ENCODE measurements at regions not wholly inside any gene's neighbourhood (a gene's known extent, or its start where the extent isn't known, plus 50 kb on each side); places are given as distances from the start of the nearest gene placed in this dataset.

DNA sequence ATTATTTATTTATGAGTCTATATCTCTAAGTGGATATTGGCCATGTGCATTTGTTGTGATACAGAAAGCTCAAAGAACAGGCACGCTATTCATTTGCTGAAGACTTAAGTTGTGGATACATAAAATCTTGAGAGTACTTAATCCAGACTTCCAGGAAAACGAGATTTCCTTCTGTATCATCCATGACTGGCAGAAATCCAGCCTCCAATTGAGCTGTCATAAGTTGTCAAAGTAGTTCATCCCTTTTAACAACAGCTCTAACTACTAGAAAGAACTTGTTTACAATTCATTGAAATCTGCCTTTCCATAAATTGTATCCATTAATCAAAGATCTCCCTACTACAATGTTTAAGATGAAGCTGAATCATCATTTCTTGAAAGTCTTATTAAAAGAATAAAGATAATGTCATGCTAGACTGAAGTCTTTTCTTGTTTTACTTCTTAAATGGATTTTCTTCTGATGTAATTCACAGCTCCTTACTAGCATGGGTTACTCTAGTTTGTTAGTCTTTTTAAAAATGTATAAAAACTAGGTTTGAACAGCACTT is 447.3 kb upstream of the CITED2 start:
- Histone ChIP-seq H3K4me3 (no peak overlapping the region), H4K20me1 (ENCODE audit: insufficient read depth, poor library complexity, severe bottlenecking) (no peaks in the 10 kb centered on the region), H3K4me1 (ENCODE audit: insufficient read depth) (peaks cover 7% of the 10 kb centered on the region), H3K9me2 (replicated peaks; ENCODE audit: insufficient read depth) (no peaks in the 10 kb centered on the region), H3K27ac (no peak overlapping the region), H3K79me2 (no peaks in the 10 kb centered on the region), H3K4me2 (no peak overlapping the region), H2AFZ (no peak overlapping the region), H3K36me3 (replicated peaks; ENCODE audit: insufficient read depth, low read depth) (no peaks in the 10 kb centered on the region), H3K9me3 (ENCODE audit: low read depth) (no peaks in the 10 kb centered on the region), H3K27me3 (no peaks in the 10 kb centered on the region)
- 58% methylated on average over 2 of the region's 2 CpGs for WGBS (ENCODE audit: low lambda C conversion rate, missing lambda C conversion rate)
- DNase-seq (ENCODE audit: low spot score): no peak
- no peak for TF ChIP-seq EZH2 (IDR thresholded peaks at IDR 0.05; ENCODE audit: borderline replicate concordance)
- TF ChIP-seq, protein P1, sequence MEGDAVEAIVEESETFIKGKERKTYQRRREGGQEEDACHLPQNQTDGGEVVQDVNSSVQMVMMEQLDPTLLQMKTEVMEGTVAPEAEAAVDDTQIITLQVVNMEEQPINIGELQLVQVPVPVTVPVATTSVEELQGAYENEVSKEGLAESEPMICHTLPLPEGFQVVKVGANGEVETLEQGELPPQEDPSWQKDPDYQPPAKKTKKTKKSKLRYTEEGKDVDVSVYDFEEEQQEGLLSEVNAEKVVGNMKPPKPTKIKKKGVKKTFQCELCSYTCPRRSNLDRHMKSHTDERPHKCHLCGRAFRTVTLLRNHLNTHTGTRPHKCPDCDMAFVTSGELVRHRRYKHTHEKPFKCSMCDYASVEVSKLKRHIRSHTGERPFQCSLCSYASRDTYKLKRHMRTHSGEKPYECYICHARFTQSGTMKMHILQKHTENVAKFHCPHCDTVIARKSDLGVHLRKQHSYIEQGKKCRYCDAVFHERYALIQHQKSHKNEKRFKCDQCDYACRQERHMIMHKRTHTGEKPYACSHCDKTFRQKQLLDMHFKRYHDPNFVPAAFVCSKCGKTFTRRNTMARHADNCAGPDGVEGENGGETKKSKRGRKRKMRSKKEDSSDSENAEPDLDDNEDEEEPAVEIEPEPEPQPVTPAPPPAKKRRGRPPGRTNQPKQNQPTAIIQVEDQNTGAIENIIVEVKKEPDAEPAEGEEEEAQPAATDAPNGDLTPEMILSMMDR (IDR thresholded peaks at IDR 0.05; ENCODE audit: poor library complexity): no peak
- no peak for TF ChIP-seq EZH2phosphoT487 (IDR thresholded peaks at IDR 0.05; ENCODE audit: low read depth, severe bottlenecking, unreplicated experiment)

DNA sequence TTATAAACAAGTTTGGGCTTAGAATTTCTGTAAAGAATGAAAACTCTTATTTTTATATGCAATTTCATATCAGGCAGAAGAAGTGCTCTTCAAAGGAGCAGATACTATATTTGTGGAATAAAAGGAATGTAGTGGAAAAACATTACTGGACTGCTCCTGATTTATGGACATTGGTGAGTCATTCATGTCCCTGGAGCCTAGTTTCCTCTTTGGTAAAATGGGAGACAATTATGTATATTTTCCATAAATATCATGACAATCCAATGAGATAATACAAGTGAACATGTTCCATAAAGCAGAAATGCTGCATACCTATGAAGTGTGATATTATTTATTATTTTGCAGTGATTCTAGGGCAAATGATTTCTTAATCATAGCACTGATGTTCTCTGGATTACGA is 445.8 kb upstream of the CITED2 start:
- H3K9me3 ChIP-seq (ENCODE audit: low read depth): no peaks in the 10 kb centered on the region
- H3K36me3 ChIP-seq (replicated peaks; ENCODE audit: insufficient read depth, low read depth): no peaks in the 10 kb centered on the region
- peaks cover 7% of the 10 kb centered on the region for H3K4me1 ChIP-seq (ENCODE audit: insufficient read depth)
- H4K20me1 ChIP-seq (ENCODE audit: insufficient read depth, poor library complexity, severe bottlenecking): no peaks in the 10 kb centered on the region
- no peak for TF ChIP-seq EZH2 (IDR thresholded peaks at IDR 0.05; ENCODE audit: borderline replicate concordance)
- TF ChIP-seq, protein P1 (IDR thresholded peaks at IDR 0.05; ENCODE audit: poor library complexity): no peak
- no peak for TF ChIP-seq EZH2phosphoT487 (IDR thresholded peaks at IDR 0.05; ENCODE audit: low read depth, severe bottlenecking, unreplicated experiment)
- no peaks in the 10 kb centered on the region for H3K9me2 ChIP-seq (replicated peaks; ENCODE audit: insufficient read depth)
- peak; percentile 10 for DNase-seq (ENCODE audit: low spot score)
- H3K27me3 ChIP-seq: no peaks in the 10 kb centered on the region
- H3K27ac ChIP-seq: no peak overlapping the region
- 100% methylated on average over 1 of the region's 1 CpG for WGBS (ENCODE audit: low lambda C conversion rate, missing lambda C conversion rate)
- no peak overlapping the region for H3K4me3 ChIP-seq
- H3K79me2 ChIP-seq: no peaks in the 10 kb centered on the region
- H2AFZ ChIP-seq: no peak overlapping the region
- H3K4me2 ChIP-seq: no peak overlapping the region

DNA sequence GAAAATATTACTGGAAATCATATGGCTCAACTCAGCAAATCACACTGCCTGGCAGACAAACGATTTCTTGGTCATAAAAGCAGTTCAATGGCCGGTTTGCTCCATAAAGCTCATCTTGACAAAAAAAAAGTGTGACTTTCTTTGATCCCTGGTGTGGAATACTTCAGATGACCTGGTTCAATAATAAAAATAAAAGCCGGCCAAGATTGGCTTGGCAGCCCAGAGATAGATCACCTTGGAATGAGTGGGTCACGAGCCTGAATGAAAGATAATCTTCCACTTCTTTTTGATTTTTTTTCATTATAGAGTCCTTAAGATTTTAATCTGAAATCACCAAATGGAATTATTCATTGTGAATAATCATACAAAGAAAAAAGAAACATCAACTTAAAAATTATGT is 445.3 kb upstream of the CITED2 start:
- Histone ChIP-seq H3K4me1 (ENCODE audit: insufficient read depth) (peaks cover 7% of the 10 kb centered on the region), H2AFZ (no peak overlapping the region), H3K9me2 (replicated peaks; ENCODE audit: insufficient read depth) (no peaks in the 10 kb centered on the region), H3K27me3 (no peaks in the 10 kb centered on the region), H3K36me3 (replicated peaks; ENCODE audit: insufficient read depth, low read depth) (no peaks in the 10 kb centered on the region), H3K4me2 (no peak overlapping the region), H3K4me3 (no peak overlapping the region), H3K9me3 (ENCODE audit: low read depth) (no peaks in the 10 kb centered on the region), H3K79me2 (no peaks in the 10 kb centered on the region), H3K27ac (no peak overlapping the region), H4K20me1 (ENCODE audit: insufficient read depth, poor library complexity, severe bottlenecking) (no peaks in the 10 kb centered on the region)
- no peak for TF ChIP-seq EZH2phosphoT487 (IDR thresholded peaks at IDR 0.05; ENCODE audit: low read depth, severe bottlenecking, unreplicated experiment)
- TF ChIP-seq, protein P1 (IDR thresholded peaks at IDR 0.05; ENCODE audit: poor library complexity): no peak
- 91% methylated on average over 4 of the region's 4 CpGs for WGBS (ENCODE audit: low lambda C conversion rate, missing lambda C conversion rate)
- DNase-seq (ENCODE audit: low spot score): no peak

DNA sequence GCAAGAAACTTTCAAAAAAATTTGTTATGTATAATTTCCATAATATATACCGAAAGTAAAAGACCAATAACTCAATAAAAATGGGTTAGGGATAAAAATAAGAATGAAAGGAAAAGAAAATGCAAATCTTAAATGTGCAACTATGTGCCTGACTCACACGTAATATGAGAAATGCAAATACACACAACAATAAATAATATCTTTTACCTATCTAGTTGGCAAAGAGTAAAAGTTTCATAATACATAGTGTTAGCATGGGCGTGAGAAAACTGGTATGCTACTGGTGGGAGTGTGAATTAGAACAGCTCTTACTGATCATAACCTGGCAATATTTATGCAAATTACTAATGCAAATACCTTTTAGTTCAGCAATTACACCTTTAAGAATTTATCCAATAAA is 438.5 kb upstream of the CITED2 start:
- DNase-seq (ENCODE audit: low spot score): no peak
- no peaks in the 10 kb centered on the region for H4K20me1 ChIP-seq (ENCODE audit: insufficient read depth, poor library complexity, severe bottlenecking)
- H3K9me3 ChIP-seq (ENCODE audit: low read depth): no peaks in the 10 kb centered on the region
- no peaks in the 10 kb centered on the region for H3K36me3 ChIP-seq (replicated peaks; ENCODE audit: insufficient read depth, low read depth)
- no peak overlapping the region for H3K4me3 ChIP-seq
- H3K79me2 ChIP-seq: no peaks in the 10 kb centered on the region
- no peaks in the 10 kb centered on the region for H3K4me1 ChIP-seq (ENCODE audit: insufficient read depth)
- no peak overlapping the region for H3K27ac ChIP-seq
- no peak overlapping the region for H3K4me2 ChIP-seq
- TF ChIP-seq EZH2 (IDR thresholded peaks at IDR 0.05; ENCODE audit: borderline replicate concordance) (no peak), EZH2phosphoT487 (IDR thresholded peaks at IDR 0.05; ENCODE audit: low read depth, severe bottlenecking, unreplicated experiment) (no peak)
- TF ChIP-seq, protein P1 (IDR thresholded peaks at IDR 0.05; ENCODE audit: poor library complexity): no peak
- 96% methylated on average over 3 of the region's 3 CpGs for WGBS (ENCODE audit: low lambda C conversion rate, missing lambda C conversion rate)
- no peaks in the 10 kb centered on the region for H3K27me3 ChIP-seq
- H3K9me2 ChIP-seq (replicated peaks; ENCODE audit: insufficient read depth): no peaks in the 10 kb centered on the region
- H2AFZ ChIP-seq: no peak overlapping the region

Data from hepatocyte (in vitro differentiated cells).